DND-41 (cell line): ENCODE measurements at regions not wholly inside any gene's neighbourhood (a gene's known extent, or its start where the extent isn't known, plus 50 kb on each side); places are given as distances from the start of the nearest gene placed in this dataset.

Experiments used
- EZH2 ChIP-seq: IDR thresholded peaks from 3 replicates; pipeline ENCODE4 v1.6.1; 2012; ENCODE audit warnings: borderline replicate concordance, low read depth, mild to moderate bottlenecking, moderate library complexity, low read length, inconsistent platforms; ENCODE audit not compliant: severe bottlenecking
- TF ChIP-seq, protein P1 (sequence below): IDR thresholded peaks from 2 replicates; pipeline ENCODE4 v1.5.1; 2012; ENCODE audit warnings: borderline replicate concordance, low read length, moderate library complexity, mild to moderate bottlenecking; ENCODE audit not compliant: poor library complexity, severe bottlenecking; ENCODE audit errors: extremely low read depth

DNA sequence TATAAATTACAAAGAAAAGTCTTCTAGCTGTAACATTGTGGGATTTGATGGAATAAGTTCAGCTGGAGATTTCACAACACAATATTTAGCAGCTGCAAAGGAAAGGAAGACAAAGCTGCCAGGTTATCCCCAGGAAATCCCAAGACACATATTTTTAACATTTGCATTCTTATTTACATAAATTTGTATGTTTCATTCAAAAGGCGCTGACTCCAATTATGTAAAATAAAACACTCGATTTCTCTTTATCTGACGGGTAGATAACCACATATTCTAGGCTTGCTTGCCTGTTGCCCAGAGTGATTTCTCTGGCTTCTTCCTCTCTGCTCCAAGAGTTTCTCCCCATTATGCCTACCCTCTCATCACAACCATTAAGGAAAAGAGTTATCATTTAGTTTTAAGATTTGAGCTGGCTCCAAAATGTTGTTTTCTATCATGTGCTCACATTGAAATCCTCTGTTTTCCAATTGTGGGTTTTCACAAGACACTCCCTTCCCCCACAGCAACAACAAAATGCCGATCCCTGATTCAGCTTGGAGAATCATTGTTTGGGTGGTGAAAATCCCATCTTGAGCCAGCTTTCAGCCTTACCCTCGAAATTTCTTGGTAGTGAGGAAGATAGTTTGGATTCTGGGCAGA, 128.2 kb upstream of the RASGEF1B start:
- TF ChIP-seq, protein P1, sequence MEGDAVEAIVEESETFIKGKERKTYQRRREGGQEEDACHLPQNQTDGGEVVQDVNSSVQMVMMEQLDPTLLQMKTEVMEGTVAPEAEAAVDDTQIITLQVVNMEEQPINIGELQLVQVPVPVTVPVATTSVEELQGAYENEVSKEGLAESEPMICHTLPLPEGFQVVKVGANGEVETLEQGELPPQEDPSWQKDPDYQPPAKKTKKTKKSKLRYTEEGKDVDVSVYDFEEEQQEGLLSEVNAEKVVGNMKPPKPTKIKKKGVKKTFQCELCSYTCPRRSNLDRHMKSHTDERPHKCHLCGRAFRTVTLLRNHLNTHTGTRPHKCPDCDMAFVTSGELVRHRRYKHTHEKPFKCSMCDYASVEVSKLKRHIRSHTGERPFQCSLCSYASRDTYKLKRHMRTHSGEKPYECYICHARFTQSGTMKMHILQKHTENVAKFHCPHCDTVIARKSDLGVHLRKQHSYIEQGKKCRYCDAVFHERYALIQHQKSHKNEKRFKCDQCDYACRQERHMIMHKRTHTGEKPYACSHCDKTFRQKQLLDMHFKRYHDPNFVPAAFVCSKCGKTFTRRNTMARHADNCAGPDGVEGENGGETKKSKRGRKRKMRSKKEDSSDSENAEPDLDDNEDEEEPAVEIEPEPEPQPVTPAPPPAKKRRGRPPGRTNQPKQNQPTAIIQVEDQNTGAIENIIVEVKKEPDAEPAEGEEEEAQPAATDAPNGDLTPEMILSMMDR = no peak
- TF ChIP-seq EZH2 = no peak
